HG03159 (cell line): ENCODE measurements at regions not wholly inside any gene's neighbourhood (a gene's known extent, or its start where the extent isn't known, plus 50 kb on each side); places are given as distances from the start of the nearest gene placed in this dataset.
A peak's percentile ranks its signal among the peaks of the same experiment; 100 is the strongest.
"Not testable (repeated sequence)": the region's sequence is repeated elsewhere in the genome, so short reads cannot be mapped to it uniquely, and the experiment has no call there.

ENCODE experiments used
- ATAC-seq: cut with Tn5 transposase; IDR thresholded peaks from one replicate; pipeline ENCODE4 v1.9.1; 2021; ENCODE audit warnings: mild to moderate bottlenecking, moderate library complexity; ENCODE audit not compliant: unreplicated experiment

GRCh38 chr2:212913640-212914306, 237.6 kb downstream of the IKZF2 start:
- no peak for ATAC-seq

DNA sequence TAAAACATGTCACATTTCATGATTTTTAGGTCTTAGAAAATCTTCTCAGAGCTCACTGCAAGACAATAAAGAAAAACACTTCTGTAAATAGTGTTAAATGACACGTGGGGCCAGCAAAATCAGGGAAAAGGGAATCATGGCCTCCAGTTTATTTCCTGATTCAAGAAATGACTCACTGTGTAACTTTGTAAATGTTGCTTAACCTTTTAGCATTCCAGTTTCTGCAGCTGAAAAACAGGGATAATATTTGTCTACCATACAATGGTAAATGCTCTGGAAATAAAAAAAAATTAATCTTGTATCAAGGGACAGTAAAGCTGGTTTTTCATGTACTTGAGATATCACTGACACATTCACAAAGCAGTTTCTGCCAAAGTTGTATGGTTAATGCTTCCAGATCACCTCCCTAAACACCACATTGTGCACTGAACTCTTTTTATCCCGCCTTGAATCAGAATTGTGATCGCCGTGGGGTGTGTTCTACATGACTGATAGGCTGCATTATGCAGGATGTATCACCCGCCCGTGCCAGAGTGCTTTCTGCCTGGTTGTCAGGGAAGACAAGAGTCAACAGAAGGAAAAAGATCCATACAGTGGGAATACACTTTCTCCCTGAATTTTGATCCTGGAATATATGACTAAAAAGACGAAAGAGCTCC, 238.8 kb downstream of the IKZF2 start:
- no peak for ATAC-seq

GRCh38 chr2:212911011-212911410, 240.4 kb downstream of the IKZF2 start:
- no peak for ATAC-seq

GRCh38 chr2:212908682-212909435, 242.6 kb downstream of the IKZF2 start:
- ATAC-seq, result no peak

- no peak for ATAC-seq
Measured at GRCh38 chr2:212908031-212908430, 243.4 kb downstream of the IKZF2 start.

DNA sequence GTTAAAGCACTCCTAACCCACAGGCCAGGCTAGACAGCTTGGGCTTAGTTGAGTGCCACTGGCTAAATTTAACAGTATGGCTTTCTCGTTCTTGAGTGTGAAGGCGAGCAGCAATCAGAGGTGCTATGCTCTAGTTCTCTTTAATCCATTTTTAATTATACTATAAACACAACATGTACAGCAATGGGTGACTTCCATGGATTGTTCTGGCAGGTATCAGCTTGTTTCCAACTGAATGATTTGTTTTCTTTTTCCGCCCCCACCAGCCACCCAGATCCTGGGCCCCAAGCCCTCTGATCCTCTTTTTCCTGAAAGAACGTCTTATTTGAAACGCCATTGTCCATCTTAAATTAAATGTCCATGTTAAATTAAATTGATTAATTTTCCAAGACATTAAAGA, 244.8 kb downstream of the IKZF2 start:
- ATAC-seq, result no peak

- ATAC-seq, result no peak
Measured at GRCh38 chr2:212905640-212906201, 245.7 kb downstream of the IKZF2 start.

DNA sequence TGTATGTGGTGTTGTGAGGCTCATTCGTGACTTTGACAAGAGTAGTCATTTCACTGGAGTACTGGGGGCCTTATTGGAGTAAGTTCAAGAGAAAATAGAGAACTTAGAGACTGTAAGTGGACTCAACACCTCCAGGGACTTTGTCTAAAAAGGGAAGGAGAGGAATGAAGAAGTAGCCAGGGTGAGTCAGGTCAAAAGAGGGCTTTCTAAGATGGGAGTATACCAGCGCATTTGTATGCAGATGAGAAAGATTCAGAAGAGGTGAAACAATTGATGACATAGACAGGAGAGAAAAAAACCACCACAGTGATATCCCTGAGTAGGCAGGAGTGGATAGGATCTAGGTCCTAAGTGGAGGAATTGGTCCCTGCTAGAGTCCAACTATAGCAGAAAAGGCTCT, 246.8 kb downstream of the IKZF2 start:
- no peak for ATAC-seq

- no peak for ATAC-seq
Measured at GRCh38 chr2:212903413-212903812, 248.0 kb downstream of the IKZF2 start.

- no peak for ATAC-seq
Measured at GRCh38 chr2:212902421-212902820, 249.0 kb downstream of the IKZF2 start.

GRCh38 chr2:212901604-212902275, 249.7 kb downstream of the IKZF2 start:
- no peak for ATAC-seq

DNA sequence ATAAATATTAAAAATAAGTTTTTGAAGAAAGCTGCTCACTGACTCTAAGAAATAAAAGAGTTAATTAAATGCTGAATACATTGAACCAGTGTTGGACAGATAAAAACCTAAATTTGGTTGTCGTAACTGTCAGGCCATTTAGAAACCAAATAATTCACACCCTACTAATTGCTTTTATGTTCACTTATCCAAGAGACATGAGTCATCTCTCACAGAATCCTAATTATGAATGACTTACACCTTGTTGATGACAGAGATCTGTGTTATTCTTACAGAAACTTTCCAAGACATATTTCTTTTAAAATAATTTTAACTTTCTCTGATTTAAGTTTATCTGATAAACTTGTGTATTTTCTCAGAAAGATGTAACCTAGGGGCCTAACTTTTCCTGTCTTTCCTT, 250.7 kb downstream of the IKZF2 start:
- no peak for ATAC-seq

- no peak for ATAC-seq
Measured at GRCh38 chr2:212898011-212898410, 253.4 kb downstream of the IKZF2 start.

- ATAC-seq, result no peak
Measured at GRCh38 chr2:212897296-212897695, 254.1 kb downstream of the IKZF2 start.

- no peak for ATAC-seq
Measured at GRCh38 chr2:212894026-212894425, 257.4 kb downstream of the IKZF2 start.

- ATAC-seq, result no peak
Measured at GRCh38 chr2:212893216-212893615, 258.2 kb downstream of the IKZF2 start.

DNA sequence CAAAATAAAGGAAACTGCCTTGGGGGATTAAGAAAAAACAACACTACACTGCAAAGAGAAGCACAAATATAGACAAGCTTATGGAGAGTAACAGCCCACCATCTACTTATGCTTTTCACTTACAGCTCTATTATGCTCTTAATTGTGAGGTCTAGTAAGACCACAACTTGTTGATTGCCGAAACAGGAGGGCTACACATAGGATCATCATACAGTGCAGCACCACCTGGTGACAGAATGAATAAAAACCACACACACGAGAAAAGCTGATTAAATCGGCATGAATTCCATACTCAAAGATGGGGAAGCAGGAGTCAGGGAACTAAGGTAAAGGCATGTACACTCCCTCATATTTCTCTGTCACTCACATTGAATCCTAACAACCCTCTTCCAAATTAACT, 259.2 kb downstream of the IKZF2 start:
- ATAC-seq, result no peak

DNA sequence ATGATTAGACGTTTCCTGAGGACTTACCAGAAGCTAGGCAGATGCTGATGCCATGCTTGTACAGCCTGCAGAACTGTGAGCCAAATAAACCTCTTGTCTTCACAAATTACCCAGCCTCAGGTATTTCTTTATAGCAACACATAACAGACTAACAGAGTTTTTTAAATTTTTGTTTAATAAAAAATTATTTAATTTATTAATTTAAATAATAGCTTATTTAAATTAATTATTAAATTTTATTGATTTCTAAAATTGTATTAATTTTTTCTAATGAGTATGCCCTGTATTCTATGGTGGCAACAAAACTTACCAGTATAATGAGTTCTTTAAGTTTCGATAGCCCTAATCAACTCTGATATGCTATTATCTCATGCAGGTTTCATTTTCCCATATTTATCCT, 259.8 kb downstream of the IKZF2 start:
- ATAC-seq, result no peak

- peak; percentile 63 for ATAC-seq
Measured at GRCh38 chr2:212882626-212883025, 268.8 kb downstream of the IKZF2 start.

GRCh38 chr2:212876556-212876955, 274.9 kb downstream of the IKZF2 start:
- not testable (repeated sequence) for ATAC-seq

DNA sequence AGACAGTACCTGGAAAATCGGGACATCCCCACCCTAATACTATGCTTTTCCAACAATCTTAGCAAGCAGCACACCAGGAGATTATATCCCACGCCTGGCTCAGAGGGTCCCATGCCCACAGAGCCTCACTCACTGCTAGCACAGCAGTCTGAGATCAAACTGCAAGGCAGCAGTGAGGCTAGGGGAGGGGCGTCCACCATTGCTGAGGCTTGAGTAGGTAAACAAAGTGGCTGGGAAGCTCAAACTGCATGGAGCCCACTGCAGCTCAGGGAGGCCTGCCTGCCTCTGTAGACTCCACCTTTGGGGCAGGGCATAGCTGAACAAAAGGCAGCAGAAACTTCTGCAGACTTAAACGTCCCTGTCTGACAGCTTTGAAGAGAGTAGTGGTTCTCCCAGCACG, 275.5 kb downstream of the IKZF2 start:
- ATAC-seq, result not testable (repeated sequence)
